AML-193 (cell line): ENCODE measurements at regions not wholly inside any gene's neighbourhood (a gene's known extent, or its start where the extent isn't known, plus 50 kb on each side); places are given as distances from the start of the nearest gene placed in this dataset.
"Not testable (repeated sequence)": the region's sequence is repeated elsewhere in the genome, so short reads cannot be mapped to it uniquely, and the experiment has no call there.

Experiments used
- DNase-seq, 2 experiments: peaks; one replicate each; lab custom pipeline; 2025; lab: John Stamatoyannopoulos, UW

DNA sequence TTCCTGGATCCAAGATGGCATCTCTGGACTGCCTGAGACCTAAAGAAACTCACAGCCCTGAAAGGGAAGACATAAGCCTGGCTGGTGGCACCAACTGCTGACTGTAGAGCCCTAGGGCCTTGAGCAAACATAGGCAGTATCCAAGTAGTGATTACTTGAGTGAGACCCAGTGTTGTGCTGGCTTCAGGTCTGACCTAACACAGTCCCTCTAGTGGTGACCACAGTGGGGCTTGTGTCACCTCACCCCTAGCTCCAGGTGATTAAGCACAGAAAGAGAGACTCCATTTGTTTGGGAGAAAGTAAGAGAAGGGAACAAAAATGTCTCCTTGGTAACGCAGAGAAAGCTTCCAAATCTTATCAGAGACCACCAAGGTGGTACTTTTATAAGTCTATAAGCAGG lies 496.3 kb upstream of the HTR2C start:
- no peak for DNase-seq

DNA sequence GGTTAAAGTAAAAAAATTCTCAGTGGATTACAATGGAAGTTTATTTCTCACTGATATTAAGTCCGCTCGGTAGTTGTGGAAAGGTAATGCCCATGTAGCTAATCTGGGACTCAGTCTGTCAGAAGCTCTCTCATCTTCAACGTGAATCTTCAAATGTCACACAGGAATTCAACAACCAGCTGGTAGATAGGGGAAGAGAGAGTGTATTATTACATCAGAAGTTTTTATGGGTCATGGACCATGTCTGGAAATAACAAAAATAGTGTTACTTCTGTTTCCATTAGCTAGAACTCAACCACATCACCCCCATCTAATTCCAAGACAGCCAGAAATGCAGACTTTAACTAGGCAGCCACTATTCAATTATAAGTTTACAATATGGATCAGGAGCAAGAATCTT lies 506.1 kb upstream of the HTR2C start:
- no peak for DNase-seq

DNA sequence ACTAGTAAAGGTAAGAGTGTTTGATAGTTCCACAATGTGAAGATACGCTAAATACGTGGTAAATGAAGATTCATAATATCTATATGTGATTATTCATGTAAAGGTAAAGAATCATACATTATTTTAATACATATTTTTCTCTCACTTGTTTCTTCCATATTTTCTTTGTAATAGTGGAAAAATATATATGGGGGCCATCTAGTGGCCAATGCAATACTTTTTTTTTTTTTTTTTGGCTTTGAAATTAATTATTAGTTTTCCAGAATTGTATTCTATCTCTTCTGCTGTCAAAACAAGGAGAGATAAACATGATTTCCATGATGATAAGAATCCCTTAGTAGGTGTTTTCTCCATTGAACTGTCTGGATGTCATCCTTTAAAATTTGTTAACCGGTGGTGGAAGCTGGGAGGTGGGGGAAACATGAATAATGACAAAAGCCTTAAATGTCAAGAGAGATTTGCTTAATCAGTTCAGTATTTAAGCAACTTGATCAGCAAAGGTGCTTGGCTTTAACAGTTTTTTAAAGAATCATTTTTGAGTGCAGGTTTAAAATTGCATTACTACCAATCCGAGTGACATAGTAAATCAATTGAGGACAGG lies 508.7 kb upstream of the HTR2C start:
- no peak for DNase-seq

DNA sequence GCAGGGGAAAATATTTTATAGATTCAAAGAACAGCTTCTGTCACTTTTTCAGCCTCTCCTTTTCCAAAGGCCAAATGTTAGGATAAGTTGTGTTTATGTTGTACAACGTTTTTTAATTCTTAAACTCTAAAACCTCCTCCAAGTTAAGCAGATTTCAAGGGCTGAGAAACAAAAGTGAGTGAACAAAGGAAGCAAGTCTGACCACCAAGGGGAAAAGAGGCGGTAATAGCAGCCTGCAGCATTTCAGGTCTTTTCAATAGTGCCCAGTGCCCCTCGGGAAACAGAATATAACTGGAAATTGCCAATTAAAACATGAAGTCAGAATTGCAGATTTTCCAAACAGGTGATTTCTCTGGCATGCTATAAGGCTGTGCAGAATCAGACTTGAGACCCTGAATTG lies 510.0 kb upstream of the HTR2C start:
- no peak for DNase-seq

DNA sequence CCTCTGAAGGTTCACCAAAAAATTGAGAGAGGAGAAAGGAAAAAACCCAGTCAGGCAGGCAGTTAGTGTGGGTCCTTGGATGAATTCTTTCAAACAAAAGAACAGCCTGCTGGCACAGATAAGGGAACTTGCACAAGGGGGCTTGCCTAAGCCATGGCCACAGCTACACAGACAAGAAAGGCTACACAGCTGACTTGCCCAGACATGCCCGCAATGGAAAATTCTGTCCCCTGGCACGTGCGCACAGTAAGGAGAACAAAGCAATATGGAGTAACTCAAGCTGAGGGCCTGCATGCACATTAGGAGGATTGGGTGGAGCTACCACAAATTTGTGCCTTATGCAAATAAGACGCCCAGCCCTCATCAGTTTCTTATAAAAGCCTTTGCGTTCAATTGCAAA lies 512.5 kb upstream of the HTR2C start:
- no peak for DNase-seq

DNA sequence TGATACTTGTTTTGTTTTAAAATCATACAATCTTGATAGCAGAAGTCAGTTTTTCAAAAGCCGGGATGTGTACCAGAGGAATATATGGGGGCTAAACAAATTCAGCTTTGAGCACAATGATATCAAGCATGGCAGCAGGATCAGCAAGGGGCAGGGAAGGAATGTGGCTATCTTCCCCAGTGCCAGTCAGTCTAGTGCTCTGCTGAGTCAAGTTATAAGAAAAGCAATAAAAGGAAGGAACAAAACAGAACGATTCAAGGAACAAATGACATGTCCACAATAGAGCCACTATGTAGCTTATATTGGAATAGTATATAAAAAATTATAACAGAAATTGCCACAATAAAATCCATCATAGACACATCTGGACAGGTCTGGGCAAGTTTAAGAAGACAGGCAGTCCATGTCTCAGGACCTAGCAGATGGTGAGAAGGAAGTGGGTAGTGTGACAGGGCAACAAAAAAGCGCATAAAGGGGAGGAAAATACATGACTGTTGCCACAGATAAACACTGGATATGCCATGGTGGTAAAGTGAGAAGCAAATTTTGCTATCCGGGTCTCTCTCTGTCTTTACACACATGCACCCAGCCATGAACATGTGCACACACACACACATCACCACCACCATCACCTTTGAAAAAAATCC lies 518.2 kb upstream of the HTR2C start:
- DNase-seq = no peak

DNA sequence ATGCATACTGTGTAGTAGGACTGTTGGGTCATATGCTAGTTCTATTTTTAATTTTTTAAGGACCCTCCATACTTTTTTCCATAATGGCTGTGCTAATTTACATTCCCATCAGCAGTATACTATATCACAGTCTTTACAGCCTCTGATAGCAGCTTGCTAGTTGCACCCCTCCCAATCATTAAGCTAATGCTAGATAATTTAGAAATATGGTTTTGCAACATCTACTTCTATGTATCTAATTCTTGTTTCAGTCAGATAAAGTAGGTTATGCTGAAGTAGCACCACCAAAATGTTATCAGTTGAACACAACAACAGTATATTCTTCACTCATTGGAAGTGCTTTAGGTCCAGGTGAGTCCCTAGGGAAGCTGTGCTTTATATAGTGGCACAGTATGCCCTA lies 522.7 kb upstream of the HTR2C start:
- DNase-seq = no peak

DNA sequence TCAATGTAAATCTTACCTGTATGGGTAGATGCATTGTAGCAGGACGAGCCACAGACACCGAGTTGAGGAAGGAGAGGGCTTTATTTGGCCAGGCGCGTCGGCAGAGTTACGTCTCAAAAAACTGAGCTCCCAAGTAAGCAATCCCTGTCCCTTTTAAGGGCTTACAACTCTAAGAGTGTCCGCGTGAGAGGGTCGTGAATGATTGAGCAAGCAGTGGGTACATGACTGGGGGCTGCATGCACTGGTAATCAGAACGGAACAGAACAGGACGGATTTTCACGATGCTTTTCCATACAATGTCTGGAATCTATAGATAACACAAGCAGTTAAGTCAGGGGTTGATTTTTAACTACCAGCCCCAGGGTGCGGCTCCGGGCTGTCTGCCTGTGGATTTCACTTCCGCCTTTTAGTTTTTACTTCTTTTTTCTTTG lies 524.9 kb upstream of the HTR2C start:
- DNase-seq = no peak

DNA sequence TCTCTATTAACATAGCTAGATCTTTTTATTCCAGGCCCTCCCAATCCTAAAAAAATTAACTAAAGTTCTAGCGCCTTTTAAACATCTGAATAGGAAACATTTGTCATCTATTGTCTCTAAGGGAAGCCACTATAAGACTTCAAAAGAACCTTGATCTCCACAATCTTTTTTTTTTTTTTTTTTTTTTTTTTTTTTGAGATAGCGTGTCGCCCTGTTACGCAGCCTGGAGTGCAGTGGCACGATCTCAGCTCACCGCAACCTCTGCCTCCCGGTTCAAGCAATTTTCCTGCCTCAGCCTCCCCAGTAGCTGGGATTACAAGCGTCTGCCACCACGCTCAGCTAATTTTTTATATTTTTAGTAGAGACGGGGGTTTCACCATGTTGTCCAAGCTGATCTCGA lies 526.5 kb upstream of the HTR2C start:
- DNase-seq = not testable (repeated sequence)

DNA sequence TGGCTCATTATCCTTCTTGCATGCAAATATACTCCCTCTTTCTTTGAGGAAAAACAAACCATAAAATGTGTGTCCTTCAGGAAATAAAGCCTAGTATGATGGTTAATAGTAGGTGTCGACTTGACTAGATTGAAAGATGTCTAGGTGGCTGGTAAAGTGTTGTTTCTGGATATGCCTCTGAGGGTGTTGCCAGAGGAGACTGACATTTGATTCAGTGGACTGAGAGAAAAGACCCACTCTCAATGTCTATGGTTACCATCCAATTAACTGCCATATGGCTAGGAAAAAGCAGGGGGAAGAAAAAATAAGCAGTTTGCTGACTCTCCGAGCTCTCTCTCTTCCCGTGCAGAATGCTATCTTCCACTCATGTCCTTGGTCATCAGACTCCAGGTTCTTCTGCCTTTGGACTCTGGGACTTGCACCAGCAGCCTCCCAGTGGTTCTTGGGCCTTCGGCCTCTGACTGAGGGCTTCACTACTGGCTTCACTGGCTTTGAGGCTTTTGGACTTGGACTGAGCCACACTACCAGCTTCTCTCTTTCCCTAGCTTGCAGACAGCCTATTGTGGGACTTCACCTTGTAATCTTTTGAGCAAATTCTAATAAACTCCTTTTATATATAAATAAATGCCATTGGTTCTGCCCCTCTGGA lies 532.1 kb upstream of the HTR2C start:
- DNase-seq = no peak

DNA sequence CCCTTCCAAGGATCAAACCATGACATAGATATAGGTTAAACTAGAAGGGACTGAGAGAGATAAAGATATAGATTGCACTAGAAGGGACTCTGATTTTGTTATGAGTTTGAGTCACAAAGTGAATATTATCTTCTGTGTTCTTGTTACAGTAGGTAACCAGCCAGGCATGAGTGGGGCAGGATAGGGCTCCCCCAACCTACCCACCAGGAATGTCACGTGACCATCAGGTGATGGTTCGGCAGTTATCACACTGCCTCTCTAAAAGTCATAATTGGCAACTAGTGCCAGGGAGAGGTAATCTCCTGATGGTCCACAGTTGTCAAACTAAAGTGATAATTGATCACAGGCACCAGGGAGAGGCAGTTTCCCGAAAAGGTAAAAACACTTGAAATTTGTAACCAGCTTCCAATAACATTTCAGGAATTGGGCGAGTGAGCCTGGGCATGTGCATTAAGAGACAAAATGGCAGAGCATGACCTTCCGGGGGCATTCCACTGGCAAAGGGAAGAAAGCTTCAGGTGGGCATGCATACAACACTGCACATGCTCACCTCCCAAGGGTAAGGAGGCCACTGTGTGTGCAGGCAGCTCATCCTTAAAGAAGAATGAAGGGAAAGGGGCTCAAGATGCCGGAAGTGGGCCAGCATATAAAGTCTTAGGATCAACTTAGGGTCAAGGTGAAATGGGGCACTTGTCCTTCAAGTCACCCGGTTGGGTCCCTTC lies 533.6 kb upstream of the HTR2C start:
- DNase-seq = no peak

DNA sequence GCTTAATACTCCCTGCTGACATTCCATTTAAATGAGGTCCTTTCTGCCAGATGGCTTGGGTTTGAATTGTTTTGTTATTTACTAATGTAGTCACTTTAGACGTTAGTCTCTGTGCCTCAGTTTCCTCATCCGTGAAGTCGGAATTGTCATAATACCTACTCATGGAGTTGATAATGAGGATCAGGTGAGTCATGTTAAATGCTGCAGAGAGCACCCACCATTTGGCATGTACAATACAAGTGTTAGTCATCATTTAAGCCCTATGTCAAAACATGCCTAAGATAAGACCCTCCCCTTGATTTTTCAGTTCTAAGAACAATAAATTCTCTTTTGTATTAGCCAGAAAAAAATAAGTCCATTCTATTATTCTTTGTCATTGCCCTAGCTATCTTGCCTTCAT lies 534.8 kb upstream of the HTR2C start:
- DNase-seq = no peak

DNA sequence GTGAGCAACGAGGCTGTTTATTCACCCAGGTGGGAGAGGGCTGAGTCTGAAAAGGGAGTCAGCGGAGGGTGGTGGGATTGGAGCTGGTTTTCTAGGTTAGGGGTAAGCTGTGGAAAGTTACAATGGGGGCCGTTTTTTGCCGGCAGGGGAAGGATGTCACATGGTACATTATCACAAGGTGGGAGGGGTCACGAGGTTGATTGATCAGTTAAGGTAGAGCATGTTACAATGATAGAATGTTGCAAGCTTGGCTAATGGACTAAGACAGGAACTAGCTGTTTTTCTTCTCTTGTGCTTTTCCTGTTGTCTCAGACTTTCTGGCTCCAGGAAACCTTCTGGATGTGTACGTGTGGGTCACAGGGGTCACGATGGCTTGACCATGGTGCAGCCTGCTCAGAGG lies 536.3 kb upstream of the HTR2C start:
- DNase-seq = no peak

DNA sequence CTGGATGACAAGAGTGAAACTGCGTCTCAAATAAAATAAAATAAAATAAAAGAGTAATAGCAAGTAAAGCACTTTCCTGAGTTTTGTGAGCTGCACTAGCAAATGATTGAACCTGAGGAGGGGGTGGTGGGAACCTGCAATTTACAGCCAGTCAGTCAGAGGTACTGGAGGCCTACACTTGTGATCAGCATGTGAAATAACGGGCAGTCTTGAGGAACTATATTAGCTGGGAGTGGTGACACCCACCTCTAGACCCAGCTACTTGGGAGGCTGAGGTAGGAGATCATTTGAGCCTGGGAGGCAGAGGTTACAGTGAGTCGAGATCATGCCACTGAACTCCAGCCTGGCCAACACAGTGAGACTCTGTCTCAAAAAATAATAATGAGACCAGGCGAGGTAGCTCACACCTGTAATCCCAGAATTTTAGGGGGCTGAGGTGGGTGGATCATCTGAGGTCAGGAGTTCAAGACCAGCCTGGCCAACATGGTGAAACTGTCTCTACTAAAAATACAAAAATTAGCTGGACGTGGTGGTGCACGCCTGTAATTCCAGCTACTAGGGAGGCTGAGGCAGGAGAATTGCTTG lies 537.1 kb upstream of the HTR2C start:
- no peak for DNase-seq

DNA sequence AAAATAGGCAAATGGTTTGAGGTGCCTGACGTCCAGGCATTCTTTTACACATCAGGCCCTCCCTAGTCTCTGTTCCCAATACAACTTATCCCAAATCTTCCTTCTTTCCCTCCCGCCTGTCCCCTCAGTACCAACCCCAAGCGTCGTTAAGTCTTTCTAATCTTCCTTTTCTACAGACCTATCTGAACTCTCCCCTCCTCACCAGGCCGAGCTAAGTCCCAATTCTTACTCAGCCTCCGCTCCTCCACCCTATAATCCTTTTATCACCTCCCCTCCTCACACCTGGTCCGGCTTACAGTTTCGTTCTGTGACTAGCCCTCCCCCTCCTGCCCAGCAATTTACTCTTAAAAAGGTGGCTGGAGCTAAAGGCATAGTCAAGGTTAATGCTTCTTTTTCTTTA lies 542.4 kb upstream of the HTR2C start:
- not testable (repeated sequence) for DNase-seq

DNA sequence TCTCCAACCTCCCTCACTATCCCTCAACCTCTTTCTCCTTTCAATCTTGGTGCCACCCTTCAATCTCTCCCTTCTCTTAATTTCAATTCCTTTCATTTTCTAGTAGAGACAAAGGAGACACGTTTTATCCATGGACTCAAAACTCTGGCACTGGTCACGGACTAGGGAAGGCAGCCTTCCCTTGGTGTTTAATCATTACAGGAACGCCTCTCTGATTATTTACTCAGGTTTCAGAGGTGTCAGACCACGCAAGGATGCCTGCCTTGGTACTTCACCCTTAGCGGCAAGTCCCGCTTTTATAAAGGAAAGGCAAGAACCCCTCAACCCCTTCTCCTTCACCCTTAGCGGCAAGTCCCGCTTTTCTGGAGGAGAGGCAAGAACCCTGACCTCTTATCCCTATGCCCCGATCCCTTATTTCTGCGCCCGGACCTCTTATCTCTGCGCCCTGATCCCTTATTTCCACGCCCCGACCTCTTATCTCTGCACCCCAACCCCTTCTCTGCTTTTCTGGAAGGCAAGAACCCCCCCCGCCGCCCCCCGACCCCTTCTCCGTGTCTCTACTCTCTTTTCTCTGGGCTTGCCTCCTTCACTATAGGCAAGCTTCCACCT lies 543.1 kb upstream of the HTR2C start:
- DNase-seq = not testable (repeated sequence)

DNA sequence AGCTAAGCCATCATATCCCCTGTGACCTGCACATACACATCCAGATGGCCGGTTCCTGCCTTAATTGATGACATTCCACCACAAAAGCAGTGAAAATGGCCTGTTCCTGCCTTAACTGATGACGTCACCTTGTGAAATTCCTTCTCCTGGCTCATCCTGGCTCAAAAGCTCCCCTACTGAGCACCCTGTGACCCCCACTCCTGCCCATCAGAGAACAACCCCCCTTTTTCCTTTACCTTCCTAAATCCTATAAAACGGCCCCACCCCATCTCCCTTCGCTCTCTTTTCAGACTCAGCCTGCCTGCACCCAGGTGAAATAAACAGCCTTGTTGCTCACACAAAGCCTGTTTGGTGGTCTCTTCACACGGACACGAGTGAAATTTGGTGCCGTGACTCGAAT lies 543.8 kb upstream of the HTR2C start:
- not testable (repeated sequence) for DNase-seq

DNA sequence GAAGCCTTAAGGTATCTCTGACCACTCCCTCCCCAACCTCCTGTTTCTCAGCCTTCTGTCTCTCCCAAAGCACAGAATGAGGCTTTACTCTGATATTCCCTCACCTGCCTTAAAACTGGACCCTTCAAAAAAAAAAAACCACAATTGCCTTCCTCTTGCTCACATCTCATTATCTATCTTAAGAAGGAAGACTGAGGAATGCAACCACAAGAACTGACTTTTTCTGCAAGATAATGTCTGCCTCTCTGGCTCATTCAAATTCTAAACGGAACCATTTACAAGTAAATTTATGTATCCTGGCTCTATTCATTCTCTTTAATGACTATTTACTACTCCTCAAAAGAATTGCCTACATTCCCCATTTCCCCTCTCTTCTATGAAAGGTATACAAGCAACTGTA lies 545.5 kb upstream of the HTR2C start:
- DNase-seq = no peak

DNA sequence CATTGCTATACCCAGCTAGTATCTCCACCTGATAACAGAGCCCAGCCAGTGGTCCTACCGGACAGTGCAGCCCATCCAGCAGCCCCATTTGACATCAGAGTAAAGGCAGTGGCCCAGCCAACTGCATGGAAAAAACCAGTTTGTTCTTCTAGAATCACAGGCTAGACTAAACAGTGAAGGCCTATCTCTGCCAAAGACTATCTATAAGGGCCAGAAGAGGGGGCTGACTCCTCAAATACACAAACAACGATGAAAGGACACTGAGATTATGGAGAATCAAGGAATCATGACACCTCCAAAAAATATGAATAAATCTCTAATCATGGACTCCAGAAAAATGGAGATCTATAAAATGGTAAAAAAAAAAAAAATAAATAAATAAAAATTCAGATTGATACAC lies 546.4 kb upstream of the HTR2C start:
- no peak for DNase-seq

DNA sequence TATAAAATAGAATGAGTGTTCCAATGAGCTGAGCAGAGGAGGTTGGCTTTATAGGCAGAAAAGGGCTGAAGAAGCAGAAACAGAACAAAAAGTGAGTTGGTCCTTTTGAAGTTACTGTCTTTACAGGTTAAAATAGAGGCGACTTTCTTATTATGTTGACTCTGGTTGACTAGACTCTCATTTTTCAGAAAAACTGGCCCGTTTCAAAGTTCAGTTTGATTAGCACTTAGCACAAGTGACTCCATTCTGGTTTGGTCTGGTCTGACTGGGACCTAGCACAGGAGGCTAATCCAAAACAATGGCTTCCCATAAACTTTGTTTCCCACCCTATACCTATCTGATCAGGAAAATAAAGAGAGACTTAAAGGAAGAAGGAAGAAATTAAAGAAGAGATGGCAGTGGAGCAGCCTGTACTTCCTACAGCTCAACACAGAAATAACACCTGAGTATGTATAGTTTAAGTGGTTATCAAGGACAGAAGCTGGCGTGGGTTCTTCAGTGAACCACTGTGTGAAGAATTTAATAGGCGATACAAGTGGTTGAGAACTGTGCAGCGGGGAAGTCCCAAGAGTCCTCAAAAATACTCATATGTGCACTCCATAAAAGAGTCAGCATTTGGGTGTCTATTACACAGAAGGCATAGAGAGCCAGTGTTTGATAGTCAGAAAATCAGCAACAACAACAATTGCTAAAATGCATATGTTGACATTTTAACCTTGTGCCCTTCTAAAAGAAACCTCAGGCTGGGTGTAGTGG lies 554.8 kb upstream of the HTR2C start:
- no peak for DNase-seq

DNA sequence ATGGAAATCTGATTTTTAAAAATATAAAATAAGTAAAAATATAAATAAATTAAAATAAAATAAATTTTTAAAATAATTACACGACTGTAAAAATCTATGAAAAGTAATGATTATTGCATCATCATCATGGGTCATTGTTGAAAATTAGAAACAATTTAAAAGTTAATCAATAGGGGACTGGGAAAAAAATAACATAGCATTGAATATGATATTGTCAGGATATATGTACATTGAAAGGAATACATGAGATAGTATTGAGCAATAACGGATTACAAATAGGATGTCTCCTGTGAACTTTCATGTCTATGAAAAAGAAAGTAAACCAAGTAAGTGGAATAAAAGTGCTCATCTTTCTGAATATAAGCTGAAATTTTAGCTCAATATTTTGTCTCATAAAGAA lies 566.8 kb upstream of the HTR2C start:
- no peak for DNase-seq

DNA sequence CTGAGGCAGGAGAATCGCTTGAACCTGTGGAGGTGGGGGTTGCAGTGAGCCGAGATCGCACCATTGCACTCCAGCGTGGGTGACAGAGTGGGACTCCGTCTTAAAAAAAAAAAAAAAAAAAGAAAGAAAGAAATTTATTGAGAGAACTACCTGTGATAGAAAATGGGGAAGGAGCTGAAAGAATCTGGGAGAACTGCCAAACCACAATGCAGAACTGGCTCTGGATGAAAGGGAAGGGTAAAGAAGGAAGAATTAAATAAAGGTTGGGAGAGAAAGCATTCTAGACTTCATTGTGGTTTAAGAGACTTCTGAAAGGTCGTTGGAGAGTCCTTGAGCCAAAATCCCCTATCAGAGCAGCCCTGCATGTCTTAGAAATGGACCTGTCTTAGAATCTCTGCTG lies 567.9 kb upstream of the HTR2C start:
- DNase-seq = no peak
